ENCODE measurements at regions not wholly inside any gene's neighbourhood (a gene's known extent, or its start where the extent isn't known, plus 50 kb on each side); places are given as distances from the start of the nearest gene placed in this dataset.

GRCh38 chr12:90490355-90490754 lies 464.6 kb downstream of the CCER1 start:
- TF ChIP-seq CTCF (IDR thresholded peaks at IDR 0.05) = no peak
- TF ChIP-seq POLR2A (IDR thresholded peaks at IDR 0.05) = no peak
- TF ChIP-seq POLR2AphosphoS5 (IDR thresholded peaks at IDR 0.05) = no peak

Data from gastroesophageal sphincter (tissue), 3 donors.